Smooth muscle cell (in vitro differentiated cells): ENCODE measurements at regions not wholly inside any gene's neighbourhood (a gene's known extent, or its start where the extent isn't known, plus 50 kb on each side); places are given as distances from the start of the nearest gene placed in this dataset.
A peak's percentile ranks its signal among the peaks of the same experiment; 100 is the strongest.

Experiments used
- DNase-seq: peaks from one replicate; lab custom pipeline; 2025; ENCODE audit not compliant: unreplicated experiment; lab: John Stamatoyannopoulos, UW
- H2AFZ ChIP-seq: fragments of 200-600 bp; sonication (generic); 2 replicates; pipeline ENCODE4 v1.6.0; 2016; ENCODE audit warnings: antibody characterized with exemption, low read depth, mild to moderate bottlenecking
- H3F3A ChIP-seq: fragments of 200-600 bp; sonication (generic); 2 replicates; pipeline ENCODE4 v1.6.0; 2017; ENCODE audit warnings: antibody characterized with exemption, low read depth
- H3K27ac ChIP-seq: fragments of 200-600 bp; sonication (generic); 2 replicates; pipeline ENCODE4 v1.5.1; 2016; ENCODE audit warnings: low read depth, mild to moderate bottlenecking
- H3K27me3 ChIP-seq: fragments of 200-600 bp; sonication (generic); 2 replicates; pipeline ENCODE4 v1.6.1; 2016; ENCODE audit warnings: low read depth, mild to moderate bottlenecking
- H3K36me3 ChIP-seq: fragments of 200-600 bp; sonication (generic); 2 replicates; pipeline ENCODE4 v1.5.1; 2016; ENCODE audit warnings: low read depth
- H3K4me1 ChIP-seq: fragments of 200-600 bp; sonication (generic); 2 replicates; pipeline ENCODE4 v1.5.1; 2016; ENCODE audit warnings: low read depth
- H3K4me2 ChIP-seq: fragments of 200-600 bp; sonication (generic); 2 replicates; pipeline ENCODE4 v1.6.0; 2016; ENCODE audit warnings: mild to moderate bottlenecking
- H3K4me3 ChIP-seq: fragments of 200-600 bp; sonication (generic); 2 replicates; pipeline ENCODE4 v1.5.1; 2016; ENCODE audit warnings: mild to moderate bottlenecking
- H3K79me2 ChIP-seq: fragments of 200-600 bp; sonication (generic); 2 replicates; pipeline ENCODE4 v1.6.0; 2016; ENCODE audit warnings: low read depth, mild to moderate bottlenecking
- H3K9ac ChIP-seq: fragments of 200-600 bp; sonication (generic); 2 replicates; pipeline ENCODE4 v1.6.0; 2016; ENCODE audit warnings: low read depth
- H3K9me3 ChIP-seq: fragments of 200-600 bp; sonication (generic); replicated peaks from 2 replicates; pipeline ENCODE4 v1.5.1; 2016; ENCODE audit warnings: low read depth
- H4K20me1 ChIP-seq: fragments of 200-600 bp; sonication (generic); 2 replicates; pipeline ENCODE4 v1.6.0; 2016; ENCODE audit warnings: low read depth
- CTCF ChIP-seq: fragments of 200-600 bp; sonication (generic); IDR thresholded peaks from 2 replicates; pipeline ENCODE4 v1.5.1; 2017; ENCODE audit warnings: borderline replicate concordance, mild to moderate bottlenecking, antibody characterized with exemption; ENCODE audit not compliant: insufficient read depth, poor library complexity, severe bottlenecking
- WGBS: methylation state at CpG from one replicate; pipeline ENCODE4 v1.1.7; 2016; ENCODE audit warnings: low lambda C conversion rate; 5-methylcytosine and 5-hydroxymethylcytosine counted together

GRCh38 chr13:111008351-111008750, 93.5 kb upstream of the ANKRD10 start:
- H2AFZ ChIP-seq: no peak overlapping the region
- H3K27ac ChIP-seq: no peak overlapping the region
- 89% methylated on average over 6 of the region's 6 CpGs for WGBS
- no peak for DNase-seq
- H3F3A ChIP-seq: peaks cover 8% of the 10 kb centered on the region
- H3K9ac ChIP-seq: no peak overlapping the region
- H4K20me1 ChIP-seq: no peaks in the 10 kb centered on the region
- H3K36me3 ChIP-seq: no peaks in the 10 kb centered on the region
- H3K4me2 ChIP-seq: no peak overlapping the region
- H3K27me3 ChIP-seq: no peaks in the 10 kb centered on the region
- TF ChIP-seq CTCF: no peak
- no peaks in the 10 kb centered on the region for H3K79me2 ChIP-seq
- H3K4me1 ChIP-seq: no peaks in the 10 kb centered on the region
- no peaks in the 10 kb centered on the region for H3K9me3 ChIP-seq
- H3K4me3 ChIP-seq: no peak overlapping the region

GRCh38 chr13:111007209-111007608, 92.3 kb upstream of the ANKRD10 start:
- Histone ChIP-seq H3K4me3 (no peak overlapping the region), H3F3A (peaks cover 8% of the 10 kb centered on the region), H4K20me1 (no peaks in the 10 kb centered on the region), H3K27me3 (no peaks in the 10 kb centered on the region), H3K79me2 (no peaks in the 10 kb centered on the region), H3K4me2 (peak overlapping the region; percentile 79), H3K9ac (peak overlapping the region; percentile 32), H3K27ac (peak overlapping the region; percentile 87), H2AFZ (peak overlapping the region; percentile 68), H3K36me3 (no peaks in the 10 kb centered on the region), H3K4me1 (no peaks in the 10 kb centered on the region), H3K9me3 (no peaks in the 10 kb centered on the region)
- WGBS: 89% methylated on average over 3 of the region's 3 CpGs
- no peak for DNase-seq
- TF ChIP-seq CTCF: no peak

GRCh38 chr13:111006506-111007031, 91.7 kb upstream of the ANKRD10 start:
- peak; percentile 31 for DNase-seq
- Histone ChIP-seq H3K4me1 (no peaks in the 10 kb centered on the region), H3K27me3 (no peaks in the 10 kb centered on the region), H3F3A (peaks cover 8% of the 10 kb centered on the region), H3K36me3 (no peaks in the 10 kb centered on the region), H3K79me2 (no peaks in the 10 kb centered on the region), H3K4me2 (peak overlapping the region; percentile 79), H3K27ac (peak overlapping the region; percentile 87), H2AFZ (peak overlapping the region; percentile 68), H3K9ac (peak overlapping the region; percentile 28), H3K4me3 (no peak overlapping the region), H3K9me3 (no peaks in the 10 kb centered on the region), H4K20me1 (no peaks in the 10 kb centered on the region)
- no peak for TF ChIP-seq CTCF
- WGBS: 34% methylated on average over 13 of the region's 13 CpGs

- H2AFZ ChIP-seq: peak overlapping the region; percentile 68
- H3K9me3 ChIP-seq: no peaks in the 10 kb centered on the region
- 89% methylated on average over 16 of the region's 16 CpGs for WGBS
- no peaks in the 10 kb centered on the region for H3K79me2 ChIP-seq
- H4K20me1 ChIP-seq: no peaks in the 10 kb centered on the region
- no peak for TF ChIP-seq CTCF
- no peak overlapping the region for H3K4me3 ChIP-seq
- peak overlapping the region; percentile 87 for H3K27ac ChIP-seq
- H3K4me2 ChIP-seq: peak overlapping the region; percentile 79
- H3F3A ChIP-seq: peaks cover 8% of the 10 kb centered on the region
- no peaks in the 10 kb centered on the region for H3K36me3 ChIP-seq
- peak overlapping the region; percentile 28 for H3K9ac ChIP-seq
- no peaks in the 10 kb centered on the region for H3K27me3 ChIP-seq
- no peaks in the 10 kb centered on the region for H3K4me1 ChIP-seq
- DNase-seq: no peak
Measured at GRCh38 chr13:111005808-111006505, 91.1 kb upstream of the ANKRD10 start.
